HCT116 (cell line): ENCODE measurements at regions not wholly inside any gene's neighbourhood (a gene's known extent, or its start where the extent isn't known, plus 50 kb on each side); places are given as distances from the start of the nearest gene placed in this dataset.

Source experiments
- ATAC-seq: fragments of 200-7000 bp; cut with Tn5 transposase; 2 replicates; pipeline ENCODE4 v1.9.1; 2020; ENCODE audit warnings: mild to moderate bottlenecking, moderate library complexity
- BruUV-seq: library from RNA; stranded (reverse); fragments of 400-500 nt; replicated peaks from 2 replicates; lab custom pipeline; 2021; lab: Mats Ljungman, UMichigan
- CTCF ChIA-PET: fragments of 300-600 bp; sonication (Branson Sonifier 250); formaldehyde crosslinking; loops from one replicate; lab custom pipeline; 2021; ENCODE audit warnings: antibody characterized with exemption; lab: Charles Lee
- POLR2A ChIA-PET: fragments of 300-600, 350-600 bp; sonication (Branson Sonifier 250); formaldehyde crosslinking; loops from one replicate; lab custom pipeline; 2021; ENCODE audit warnings: antibody characterized with exemption; lab: Charles Lee
- RAD21 ChIA-PET, 2 experiments: fragments of 300-600 bp; sonication (Branson Sonifier 250); formaldehyde crosslinking; loops; one replicate each; lab custom pipeline; 2023; ENCODE audit warnings: low total read pairs in 2 of 2; ENCODE audit not compliant: uncharacterized antibody in 2 of 2, unreplicated experiment in 2 of 2, low non-redundant PET in 1 of 2; lab: Charles Lee
- DNase-seq: peaks from one replicate; pipeline ENCODE4 v3.0.0-alpha.2; 2010; ENCODE audit warnings: low read depth, low spot score
- H2AFZ ChIP-seq: fragments of 200-600 bp; shearing (Covaris generic), sonication (generic); 2 replicates; pipeline ENCODE4 v1.6.1; 2017; ENCODE audit warnings: low read depth, mixed run types, mixed read lengths, antibody characterized with exemption, low read length; ENCODE audit not compliant: poor library complexity, severe bottlenecking
- H3K27ac ChIP-seq: 2 replicates; pipeline ENCODE4 v1.5.1; 2012; ENCODE audit warnings: low read depth, low read length
- H3K27me3 ChIP-seq: fragments of 200-600 bp; sonication (generic); 2 replicates; pipeline ENCODE4 v1.6.1; 2016; ENCODE audit warnings: mixed run types, low read length, mixed read lengths; ENCODE audit not compliant: insufficient read depth
- H3K36me3 ChIP-seq, 2 experiments: fragments of 200-500 bp in 1 of 2; fragments of 200-600 bp in 1 of 2; sonication (Bioruptor generic) in 1 of 2; sonication (generic) in 1 of 2; 2 replicates each; pipeline versions ENCODE4 v1.5.1 to v1.6.1; 2014 to 2016; ENCODE audit warnings: low read length in 2 of 2, inconsistent platforms in 1 of 2, mixed read lengths in 1 of 2, mixed run types in 1 of 2; ENCODE audit not compliant: insufficient read depth in 2 of 2, control insufficient read depth in 1 of 2
- H3K4me1 ChIP-seq, 2 experiments: fragments of 200-600 bp in 1 of 2; sonication (generic) in 1 of 2; 2 replicates each; pipeline versions ENCODE4 v1.5.1 to v1.6.1; 2012 to 2017; ENCODE audit warnings: low read length in 2 of 2, inconsistent platforms in 1 of 2, mild to moderate bottlenecking in 1 of 2, mixed read lengths in 1 of 2, mixed run types in 1 of 2, moderate library complexity in 1 of 2; ENCODE audit not compliant: insufficient read depth in 2 of 2, control insufficient read depth in 1 of 2
- H3K4me2 ChIP-seq: fragments of 200-600 bp; sonication (generic); 2 replicates; pipeline ENCODE4 v1.6.1; 2017; ENCODE audit warnings: mixed run types, low read length, mixed read lengths
- H3K4me3 ChIP-seq, 2 experiments: fragments of 200-600 bp in 1 of 2; sonication (generic) in 1 of 2; replicated peaks in 1 of 2; 2 replicates each; pipeline ENCODE4 v1.5.1; 2011 to 2016; ENCODE audit warnings: low read length in 2 of 2, control low read depth in 1 of 2, low read depth in 1 of 2, mild to moderate bottlenecking in 1 of 2, mixed read lengths in 1 of 2, mixed run types in 1 of 2
- H3K79me2 ChIP-seq: fragments of 200-600 bp; sonication (generic); 2 replicates; pipeline ENCODE4 v1.6.1; 2017; ENCODE audit warnings: mild to moderate bottlenecking, mixed run types, low read length, moderate library complexity, mixed read lengths; ENCODE audit not compliant: insufficient read depth
- H3K9ac ChIP-seq: fragments of 200-600 bp; sonication (generic); 2 replicates; pipeline ENCODE4 v1.6.1; 2016; ENCODE audit warnings: low read length, mixed read lengths
- H3K9me2 ChIP-seq: fragments of 200-600 bp; sonication (generic), shearing (Covaris generic); 2 replicates; pipeline ENCODE4 v1.6.1; 2017; ENCODE audit warnings: mixed run types, mild to moderate bottlenecking, moderate library complexity; ENCODE audit not compliant: insufficient read depth
- H3K9me3 ChIP-seq, 2 experiments: fragments of 200-500 bp in 1 of 2; fragments of 200-600 bp in 1 of 2; sonication (Bioruptor generic) in 1 of 2; sonication (generic) in 1 of 2; 2 replicates each; pipeline ENCODE4 v1.6.1; 2014 to 2017; ENCODE audit warnings: low read length in 2 of 2, mixed read lengths in 2 of 2, inconsistent platforms in 1 of 2, low read depth in 1 of 2, mild to moderate bottlenecking in 1 of 2, mixed run types in 1 of 2, moderate library complexity in 1 of 2; ENCODE audit not compliant: control insufficient read depth in 1 of 2, insufficient read depth in 1 of 2
- H4K20me1 ChIP-seq: fragments of 200-600 bp; sonication (generic), shearing (Covaris generic); 2 replicates; pipeline ENCODE4 v1.6.1; 2017; ENCODE audit warnings: mixed run types, mild to moderate bottlenecking, moderate library complexity; ENCODE audit not compliant: insufficient read depth
- EZH2 ChIP-seq: fragments of 200-600 bp; sonication (generic); IDR thresholded peaks from 2 replicates; pipeline ENCODE4 v1.6.1; 2017; ENCODE audit warnings: antibody characterized with exemption, mixed run types
- EZH2phosphoT487 ChIP-seq: fragments of 200-600 bp; IDR thresholded peaks from 2 replicates; pipeline ENCODE4 v1.6.1; 2018; ENCODE audit warnings: antibody characterized with exemption, borderline replicate concordance
- POLR2AphosphoS5 ChIP-seq: IDR thresholded peaks from 2 replicates; pipeline ENCODE4 v1.6.1; 2011; ENCODE audit warnings: mild to moderate bottlenecking, low read depth, low read length, moderate library complexity
- RAD21 ChIP-seq: IDR thresholded peaks from 2 replicates; pipeline ENCODE4 v1.6.1; 2012; ENCODE audit warnings: low read depth, mild to moderate bottlenecking
- SIN3A ChIP-seq: IDR thresholded peaks from 2 replicates; pipeline ENCODE4 v1.6.1; 2012; ENCODE audit warnings: low read depth
- SP1 ChIP-seq: IDR thresholded peaks from 2 replicates; pipeline ENCODE4 v1.6.1; 2012; ENCODE audit warnings: low read depth
- TCF7L2 ChIP-seq: IDR thresholded peaks from 2 replicates; pipeline ENCODE4 v1.7.0; 2011; ENCODE audit warnings: borderline replicate concordance, inconsistent platforms; ENCODE audit not compliant: insufficient read depth, insufficient read length; ENCODE audit errors: extremely low read depth
- YY1 ChIP-seq: IDR thresholded peaks from 2 replicates; pipeline ENCODE4 v1.6.1; 2011; ENCODE audit warnings: low read length, low read depth, moderate library complexity, mild to moderate bottlenecking; ENCODE audit not compliant: insufficient replicate concordance; ENCODE audit errors: extremely low read depth
- ZNF274 ChIP-seq: fragments of 200-500 bp; sonication (Bioruptor generic); IDR thresholded peaks from 2 replicates; pipeline ENCODE4 v1.6.1; 2014; ENCODE audit warnings: mild to moderate bottlenecking, low read depth, low read length, inconsistent platforms
- intact Hi-C: fragments of 100-400 bp; cut with micrococcal nuclease; formaldehyde crosslinking; loops from 2 replicates; pipeline ENCODE4 v1.10.0; 2022
- TF ChIP-seq, protein P1 (sequence below): IDR thresholded peaks from 2 replicates; pipeline ENCODE4 v1.6.1; 2012; ENCODE audit warnings: low read depth
- TF ChIP-seq, protein P2 (sequence below): IDR thresholded peaks from 2 replicates; pipeline ENCODE4 v1.6.1; 2011; ENCODE audit warnings: mild to moderate bottlenecking, low read length, moderate library complexity; ENCODE audit not compliant: insufficient replicate concordance; ENCODE audit errors: extremely low read depth
- TF ChIP-seq, protein P3 (sequence below), 3 experiments: fragments of 200-600 bp in 1 of 3; sonication (generic) in 1 of 3; IDR thresholded peaks in 2 of 3; conservative IDR thresholded peaks in 1 of 3; 2 replicates each; pipeline ENCODE4 v1.5.1; 2012 to 2017; ENCODE audit warnings: low read depth in 2 of 3, low read length in 2 of 3, antibody characterized with exemption in 1 of 3, borderline replicate concordance in 1 of 3, control low read depth in 1 of 3, mild to moderate bottlenecking in 1 of 3, mixed read lengths in 1 of 3, mixed run types in 1 of 3, moderate library complexity in 1 of 3; ENCODE audit not compliant: insufficient read depth in 1 of 3

GRCh38 chr2:217262911-217263310 is 403.0 kb upstream of the TNP1 start:
- Histone ChIP-seq H3K4me1 (no peaks in the 10 kb centered on the region), H3K79me2 (no peaks in the 10 kb centered on the region), H3K4me2 (no peak overlapping the region), H3K4me3 (no peak overlapping the region), H3K27me3 (peaks cover 23% of the 10 kb centered on the region), H3K27ac (no peak overlapping the region), H4K20me1 (no peaks in the 10 kb centered on the region), H2AFZ (no peak overlapping the region), H3K9me3 (no peaks in the 10 kb centered on the region; a peak in 1 of 4 replicates), H3K9me2 (no peaks in the 10 kb centered on the region; the same call in 1 of the 2 replicates), H3K9ac (no peak overlapping the region), H3K36me3 (no peaks in the 10 kb centered on the region)
- ATAC-seq = no peak
- ChIA-PET POLR2A (no interaction called here), CTCF (no interaction called here), RAD21 (no interaction called here)
- no peak for DNase-seq
- no peak for TF ChIP-seq EZH2
- BruUV-seq = no TSS peak
- intact Hi-C loops = no loop called here

DNA sequence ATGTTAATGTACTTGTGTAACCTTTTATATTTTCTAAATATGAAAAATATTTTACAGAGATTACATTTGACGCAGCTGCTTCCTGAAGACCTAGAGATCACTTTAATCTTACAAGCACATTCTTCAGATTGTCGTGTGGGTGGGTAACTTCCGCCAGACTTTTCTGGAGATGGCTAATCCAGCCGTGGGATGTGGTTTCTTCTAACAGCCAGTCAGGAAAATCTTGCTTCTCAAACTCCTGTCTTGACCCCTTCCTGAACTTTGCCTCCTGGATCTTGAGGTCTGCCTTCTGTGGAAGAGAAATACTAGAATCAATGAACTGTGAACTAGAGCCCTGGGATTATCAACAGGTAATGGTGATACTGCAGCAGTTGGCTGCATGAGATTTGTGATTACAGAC is 401.6 kb upstream of the TNP1 start:
- Histone ChIP-seq H2AFZ (no peak overlapping the region), H4K20me1 (no peaks in the 10 kb centered on the region), H3K79me2 (no peaks in the 10 kb centered on the region), H3K9me2 (no peaks in the 10 kb centered on the region; the same call in 1 of the 2 replicates), H3K4me1 (no peaks in the 10 kb centered on the region), H3K27ac (no peak overlapping the region), H3K9ac (no peak overlapping the region), H3K27me3 (peaks cover 29% of the 10 kb centered on the region), H3K9me3 (no peaks in the 10 kb centered on the region), H3K36me3 (no peaks in the 10 kb centered on the region), H3K4me2 (no peak overlapping the region), H3K4me3 (no peak overlapping the region)
- no TSS peak for BruUV-seq
- no peak for DNase-seq
- RAD21 ChIA-PET = no interaction called here
- POLR2A ChIA-PET = no interaction called here
- intact Hi-C loops = no loop called here
- ATAC-seq = no peak
- CTCF ChIA-PET = no interaction called here
- TF ChIP-seq, protein P1, sequence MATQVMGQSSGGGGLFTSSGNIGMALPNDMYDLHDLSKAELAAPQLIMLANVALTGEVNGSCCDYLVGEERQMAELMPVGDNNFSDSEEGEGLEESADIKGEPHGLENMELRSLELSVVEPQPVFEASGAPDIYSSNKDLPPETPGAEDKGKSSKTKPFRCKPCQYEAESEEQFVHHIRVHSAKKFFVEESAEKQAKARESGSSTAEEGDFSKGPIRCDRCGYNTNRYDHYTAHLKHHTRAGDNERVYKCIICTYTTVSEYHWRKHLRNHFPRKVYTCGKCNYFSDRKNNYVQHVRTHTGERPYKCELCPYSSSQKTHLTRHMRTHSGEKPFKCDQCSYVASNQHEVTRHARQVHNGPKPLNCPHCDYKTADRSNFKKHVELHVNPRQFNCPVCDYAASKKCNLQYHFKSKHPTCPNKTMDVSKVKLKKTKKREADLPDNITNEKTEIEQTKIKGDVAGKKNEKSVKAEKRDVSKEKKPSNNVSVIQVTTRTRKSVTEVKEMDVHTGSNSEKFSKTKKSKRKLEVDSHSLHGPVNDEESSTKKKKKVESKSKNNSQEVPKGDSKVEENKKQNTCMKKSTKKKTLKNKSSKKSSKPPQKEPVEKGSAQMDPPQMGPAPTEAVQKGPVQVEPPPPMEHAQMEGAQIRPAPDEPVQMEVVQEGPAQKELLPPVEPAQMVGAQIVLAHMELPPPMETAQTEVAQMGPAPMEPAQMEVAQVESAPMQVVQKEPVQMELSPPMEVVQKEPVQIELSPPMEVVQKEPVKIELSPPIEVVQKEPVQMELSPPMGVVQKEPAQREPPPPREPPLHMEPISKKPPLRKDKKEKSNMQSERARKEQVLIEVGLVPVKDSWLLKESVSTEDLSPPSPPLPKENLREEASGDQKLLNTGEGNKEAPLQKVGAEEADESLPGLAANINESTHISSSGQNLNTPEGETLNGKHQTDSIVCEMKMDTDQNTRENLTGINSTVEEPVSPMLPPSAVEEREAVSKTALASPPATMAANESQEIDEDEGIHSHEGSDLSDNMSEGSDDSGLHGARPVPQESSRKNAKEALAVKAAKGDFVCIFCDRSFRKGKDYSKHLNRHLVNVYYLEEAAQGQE = no peak
- TF ChIP-seq SP1 (no peak), TCF7L2 (no peak), POLR2AphosphoS5 (no peak), EZH2phosphoT487 (no peak), RAD21 (no peak), ZNF274 (no peak), YY1 (no peak), SIN3A (no peak)
- TF ChIP-seq, protein P2, sequence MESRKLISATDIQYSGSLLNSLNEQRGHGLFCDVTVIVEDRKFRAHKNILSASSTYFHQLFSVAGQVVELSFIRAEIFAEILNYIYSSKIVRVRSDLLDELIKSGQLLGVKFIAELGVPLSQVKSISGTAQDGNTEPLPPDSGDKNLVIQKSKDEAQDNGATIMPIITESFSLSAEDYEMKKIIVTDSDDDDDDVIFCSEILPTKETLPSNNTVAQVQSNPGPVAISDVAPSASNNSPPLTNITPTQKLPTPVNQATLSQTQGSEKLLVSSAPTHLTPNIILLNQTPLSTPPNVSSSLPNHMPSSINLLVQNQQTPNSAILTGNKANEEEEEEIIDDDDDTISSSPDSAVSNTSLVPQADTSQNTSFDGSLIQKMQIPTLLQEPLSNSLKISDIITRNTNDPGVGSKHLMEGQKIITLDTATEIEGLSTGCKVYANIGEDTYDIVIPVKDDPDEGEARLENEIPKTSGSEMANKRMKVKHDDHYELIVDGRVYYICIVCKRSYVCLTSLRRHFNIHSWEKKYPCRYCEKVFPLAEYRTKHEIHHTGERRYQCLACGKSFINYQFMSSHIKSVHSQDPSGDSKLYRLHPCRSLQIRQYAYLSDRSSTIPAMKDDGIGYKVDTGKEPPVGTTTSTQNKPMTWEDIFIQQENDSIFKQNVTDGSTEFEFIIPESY = no peak
- TF ChIP-seq, protein P3, sequence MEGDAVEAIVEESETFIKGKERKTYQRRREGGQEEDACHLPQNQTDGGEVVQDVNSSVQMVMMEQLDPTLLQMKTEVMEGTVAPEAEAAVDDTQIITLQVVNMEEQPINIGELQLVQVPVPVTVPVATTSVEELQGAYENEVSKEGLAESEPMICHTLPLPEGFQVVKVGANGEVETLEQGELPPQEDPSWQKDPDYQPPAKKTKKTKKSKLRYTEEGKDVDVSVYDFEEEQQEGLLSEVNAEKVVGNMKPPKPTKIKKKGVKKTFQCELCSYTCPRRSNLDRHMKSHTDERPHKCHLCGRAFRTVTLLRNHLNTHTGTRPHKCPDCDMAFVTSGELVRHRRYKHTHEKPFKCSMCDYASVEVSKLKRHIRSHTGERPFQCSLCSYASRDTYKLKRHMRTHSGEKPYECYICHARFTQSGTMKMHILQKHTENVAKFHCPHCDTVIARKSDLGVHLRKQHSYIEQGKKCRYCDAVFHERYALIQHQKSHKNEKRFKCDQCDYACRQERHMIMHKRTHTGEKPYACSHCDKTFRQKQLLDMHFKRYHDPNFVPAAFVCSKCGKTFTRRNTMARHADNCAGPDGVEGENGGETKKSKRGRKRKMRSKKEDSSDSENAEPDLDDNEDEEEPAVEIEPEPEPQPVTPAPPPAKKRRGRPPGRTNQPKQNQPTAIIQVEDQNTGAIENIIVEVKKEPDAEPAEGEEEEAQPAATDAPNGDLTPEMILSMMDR (IDR thresholded peaks at IDR 0.05 in 2 of 3, conservative IDR thresholded peaks at IDR 0.05 in 1 of 3; ENCODE audit: borderline replicate concordance in 1 of 3, insufficient read depth in 1 of 3, low read depth in 2 of 3, low read length in 2 of 3) = no peak
